ENCODE measurements at regions not wholly inside any gene's neighbourhood (a gene's known extent, or its start where the extent isn't known, plus 50 kb on each side); places are given as distances from the start of the nearest gene placed in this dataset.

DNA sequence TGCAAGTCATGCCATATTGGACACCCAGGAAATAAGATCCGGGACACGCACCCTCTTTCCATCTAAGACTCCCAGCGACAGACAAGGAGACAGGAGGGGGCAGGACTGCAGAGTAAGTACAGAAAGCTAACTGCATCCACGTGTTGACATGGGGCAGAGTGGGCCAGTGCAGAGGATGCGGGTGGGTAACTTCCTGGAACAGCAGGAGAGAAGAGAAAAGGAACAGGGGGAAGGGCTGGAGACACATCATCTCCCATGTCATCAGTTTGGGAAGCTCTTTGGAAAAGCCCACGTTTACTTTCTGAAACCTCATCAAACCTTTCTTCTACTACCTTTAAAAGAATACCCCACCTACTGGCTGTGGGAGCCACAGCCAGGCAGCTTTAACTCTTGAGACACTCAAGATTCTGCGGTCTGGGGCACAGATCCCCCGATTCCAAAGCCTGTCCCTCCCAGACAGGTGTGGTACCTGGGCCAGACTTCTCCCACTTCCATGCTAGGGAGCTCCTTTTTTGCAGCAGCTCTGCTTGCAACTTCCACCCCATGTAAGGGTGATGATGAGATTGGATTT, 273.5 kb upstream of the RPL38 start:
- in situ Hi-C loops (cut with HindIII; ENCODE audit: low pct_unique_long_range_greater_than_20kb, low sequenced_read_pairs) (no loop called here), intact Hi-C loops (cut with micrococcal nuclease; ENCODE audit: unreplicated experiment) (no loop called here)
- no TSS peak for BruUV-seq (replicated peaks)
- DNase-seq (ENCODE audit: low read depth, low spot score) = no peak
- POLR2A ChIA-PET = no interaction called here
- no peak for ATAC-seq
- Histone ChIP-seq H3K27ac (ENCODE audit: low read length) (no peak overlapping the region), H3K4me3 (ENCODE audit: low read depth in 2 of 2, low read length in 2 of 2) (no peak overlapping the region), H3K4me1 (ENCODE audit: control insufficient read depth, insufficient read depth, low read length) (no peaks in the 10 kb centered on the region), H3K36me3 (ENCODE audit: control insufficient read depth, insufficient read depth, low read length) (no peaks in the 10 kb centered on the region), H3K9me3 (ENCODE audit: control insufficient read depth, insufficient read depth, low read depth, low read length) (no peaks in the 10 kb centered on the region), H3K27me3 (ENCODE audit: control insufficient read depth, insufficient read depth, low read length) (peaks cover 2% of the 10 kb centered on the region)
- CTCF ChIA-PET = no interaction called here
- TF ChIP-seq, protein P1, sequence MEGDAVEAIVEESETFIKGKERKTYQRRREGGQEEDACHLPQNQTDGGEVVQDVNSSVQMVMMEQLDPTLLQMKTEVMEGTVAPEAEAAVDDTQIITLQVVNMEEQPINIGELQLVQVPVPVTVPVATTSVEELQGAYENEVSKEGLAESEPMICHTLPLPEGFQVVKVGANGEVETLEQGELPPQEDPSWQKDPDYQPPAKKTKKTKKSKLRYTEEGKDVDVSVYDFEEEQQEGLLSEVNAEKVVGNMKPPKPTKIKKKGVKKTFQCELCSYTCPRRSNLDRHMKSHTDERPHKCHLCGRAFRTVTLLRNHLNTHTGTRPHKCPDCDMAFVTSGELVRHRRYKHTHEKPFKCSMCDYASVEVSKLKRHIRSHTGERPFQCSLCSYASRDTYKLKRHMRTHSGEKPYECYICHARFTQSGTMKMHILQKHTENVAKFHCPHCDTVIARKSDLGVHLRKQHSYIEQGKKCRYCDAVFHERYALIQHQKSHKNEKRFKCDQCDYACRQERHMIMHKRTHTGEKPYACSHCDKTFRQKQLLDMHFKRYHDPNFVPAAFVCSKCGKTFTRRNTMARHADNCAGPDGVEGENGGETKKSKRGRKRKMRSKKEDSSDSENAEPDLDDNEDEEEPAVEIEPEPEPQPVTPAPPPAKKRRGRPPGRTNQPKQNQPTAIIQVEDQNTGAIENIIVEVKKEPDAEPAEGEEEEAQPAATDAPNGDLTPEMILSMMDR (IDR thresholded peaks at IDR 0.05) = no peak
- no peak for TF ChIP-seq TCF7L2 (IDR thresholded peaks at IDR 0.05; ENCODE audit: low read depth, low read length)
- TF ChIP-seq POLR2AphosphoS5 (IDR thresholded peaks at IDR 0.05; ENCODE audit: low read depth, low read length) = no peak
- TF ChIP-seq SIN3A (IDR thresholded peaks at IDR 0.05; ENCODE audit: borderline replicate concordance, insufficient read depth, low read depth, low read length) = no peak
- TF ChIP-seq, protein P2, sequence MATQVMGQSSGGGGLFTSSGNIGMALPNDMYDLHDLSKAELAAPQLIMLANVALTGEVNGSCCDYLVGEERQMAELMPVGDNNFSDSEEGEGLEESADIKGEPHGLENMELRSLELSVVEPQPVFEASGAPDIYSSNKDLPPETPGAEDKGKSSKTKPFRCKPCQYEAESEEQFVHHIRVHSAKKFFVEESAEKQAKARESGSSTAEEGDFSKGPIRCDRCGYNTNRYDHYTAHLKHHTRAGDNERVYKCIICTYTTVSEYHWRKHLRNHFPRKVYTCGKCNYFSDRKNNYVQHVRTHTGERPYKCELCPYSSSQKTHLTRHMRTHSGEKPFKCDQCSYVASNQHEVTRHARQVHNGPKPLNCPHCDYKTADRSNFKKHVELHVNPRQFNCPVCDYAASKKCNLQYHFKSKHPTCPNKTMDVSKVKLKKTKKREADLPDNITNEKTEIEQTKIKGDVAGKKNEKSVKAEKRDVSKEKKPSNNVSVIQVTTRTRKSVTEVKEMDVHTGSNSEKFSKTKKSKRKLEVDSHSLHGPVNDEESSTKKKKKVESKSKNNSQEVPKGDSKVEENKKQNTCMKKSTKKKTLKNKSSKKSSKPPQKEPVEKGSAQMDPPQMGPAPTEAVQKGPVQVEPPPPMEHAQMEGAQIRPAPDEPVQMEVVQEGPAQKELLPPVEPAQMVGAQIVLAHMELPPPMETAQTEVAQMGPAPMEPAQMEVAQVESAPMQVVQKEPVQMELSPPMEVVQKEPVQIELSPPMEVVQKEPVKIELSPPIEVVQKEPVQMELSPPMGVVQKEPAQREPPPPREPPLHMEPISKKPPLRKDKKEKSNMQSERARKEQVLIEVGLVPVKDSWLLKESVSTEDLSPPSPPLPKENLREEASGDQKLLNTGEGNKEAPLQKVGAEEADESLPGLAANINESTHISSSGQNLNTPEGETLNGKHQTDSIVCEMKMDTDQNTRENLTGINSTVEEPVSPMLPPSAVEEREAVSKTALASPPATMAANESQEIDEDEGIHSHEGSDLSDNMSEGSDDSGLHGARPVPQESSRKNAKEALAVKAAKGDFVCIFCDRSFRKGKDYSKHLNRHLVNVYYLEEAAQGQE (IDR thresholded peaks at IDR 0.05; ENCODE audit: insufficient read depth in 1 of 2, low read depth in 2 of 2, low read length in 1 of 2) = no peak

DNA sequence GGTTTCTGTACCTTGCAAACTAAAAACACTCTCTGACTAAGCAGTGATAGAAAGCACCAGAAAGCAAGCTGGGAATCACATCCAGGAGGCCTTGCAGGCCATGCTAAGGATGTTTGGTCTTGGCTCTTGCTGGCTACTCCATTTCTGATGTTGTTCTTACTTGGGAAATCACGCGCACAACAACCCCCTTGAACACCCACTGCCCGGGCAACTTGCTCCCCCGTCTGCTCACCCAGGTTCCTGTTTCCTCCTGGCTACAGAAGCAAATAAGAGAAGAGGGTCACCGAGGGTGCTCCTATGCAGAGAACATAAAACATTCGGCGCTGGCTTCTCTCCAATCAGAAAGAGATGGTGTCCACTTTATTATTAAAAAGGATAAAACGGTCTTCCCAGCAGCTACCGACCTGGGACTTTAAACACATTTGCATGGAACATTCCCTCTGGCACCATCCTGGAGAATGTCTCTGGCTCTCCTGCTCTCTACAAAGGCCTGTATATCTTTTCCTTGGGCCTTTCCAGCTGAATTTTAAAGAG, 271.2 kb upstream of the RPL38 start:
- no TSS peak for BruUV-seq (replicated peaks)
- ChIA-PET CTCF (no interaction called here), POLR2A (no interaction called here)
- Histone ChIP-seq H3K4me3 (ENCODE audit: low read depth in 2 of 2, low read length in 2 of 2) (no peak overlapping the region), H3K9me3 (ENCODE audit: control insufficient read depth, insufficient read depth, low read depth, low read length) (no peaks in the 10 kb centered on the region), H3K36me3 (ENCODE audit: control insufficient read depth, insufficient read depth, low read length) (no peaks in the 10 kb centered on the region), H3K27me3 (ENCODE audit: control insufficient read depth, insufficient read depth, low read length) (peaks cover 6% of the 10 kb centered on the region), H3K27ac (ENCODE audit: low read length) (no peak overlapping the region), H3K4me1 (ENCODE audit: control insufficient read depth, insufficient read depth, low read length) (no peaks in the 10 kb centered on the region)
- TF ChIP-seq, protein P2 (IDR thresholded peaks at IDR 0.05; ENCODE audit: insufficient read depth in 1 of 2, low read depth in 2 of 2, low read length in 1 of 2) = no peak
- no peak for TF ChIP-seq POLR2AphosphoS5 (IDR thresholded peaks at IDR 0.05; ENCODE audit: low read depth, low read length)
- TF ChIP-seq, protein P1 (IDR thresholded peaks at IDR 0.05) = no peak
- TF ChIP-seq TCF7L2 (IDR thresholded peaks at IDR 0.05; ENCODE audit: low read depth, low read length) = no peak
- no peak for TF ChIP-seq SIN3A (IDR thresholded peaks at IDR 0.05; ENCODE audit: borderline replicate concordance, insufficient read depth, low read depth, low read length)
- in situ Hi-C loops (cut with HindIII; ENCODE audit: low pct_unique_long_range_greater_than_20kb, low sequenced_read_pairs) (no loop called here), intact Hi-C loops (cut with micrococcal nuclease; ENCODE audit: unreplicated experiment) (no loop called here)
- DNase-seq (ENCODE audit: low read depth, low spot score) (no peak), ATAC-seq (no peak)

Measured in Panc1 (cell line).